Panc1 (cell line): ENCODE measurements at regions not wholly inside any gene's neighbourhood (a gene's known extent, or its start where the extent isn't known, plus 50 kb on each side); places are given as distances from the start of the nearest gene placed in this dataset.

Experiments
- ATAC-seq: fragments of 200-7000 bp; cut with Tn5 transposase; 2 replicates; pipeline ENCODE4 v1.9.1; 2020; ENCODE audit warnings: mild to moderate bottlenecking, moderate library complexity
- BruUV-seq: library from RNA; stranded (reverse); fragments of 400-500 nt; replicated peaks from 2 replicates; lab custom pipeline; 2021; lab: Mats Ljungman, UMichigan
- CTCF ChIA-PET: fragments of 300-600 bp; sonication (Branson Sonifier 250); formaldehyde crosslinking; loops from one replicate; lab custom pipeline; 2022; ENCODE audit warnings: antibody characterized with exemption; lab: Charles Lee
- POLR2A ChIA-PET: fragments of 300-600 bp; sonication (Branson Sonifier 250); formaldehyde crosslinking; loops from one replicate; lab custom pipeline; 2022; ENCODE audit warnings: antibody characterized with exemption; lab: Charles Lee
- DNase-seq: peaks from one replicate; pipeline ENCODE4 v3.0.0-alpha.2; 2010; ENCODE audit warnings: low read depth, low spot score
- H3K27ac ChIP-seq: 2 replicates; pipeline ENCODE4 v1.5.1; 2011; ENCODE audit warnings: mild to moderate bottlenecking, low read length, inconsistent platforms
- H3K27me3 ChIP-seq: fragments of 200-500 bp; sonication (Bioruptor generic); 2 replicates; pipeline ENCODE4 v1.6.0; 2014; ENCODE audit warnings: low read length, inconsistent platforms; ENCODE audit not compliant: control insufficient read depth, insufficient read depth
- H3K36me3 ChIP-seq: fragments of 200-500 bp; sonication (Bioruptor generic); 2 replicates; pipeline ENCODE4 v1.5.1; 2014; ENCODE audit warnings: inconsistent platforms, mild to moderate bottlenecking, low read length, moderate library complexity; ENCODE audit not compliant: control insufficient read depth, insufficient read depth
- H3K4me1 ChIP-seq: 2 replicates; pipeline ENCODE4 v1.5.1; 2011; ENCODE audit warnings: inconsistent platforms, mild to moderate bottlenecking, low read length, moderate library complexity; ENCODE audit not compliant: control insufficient read depth, insufficient read depth
- H3K4me3 ChIP-seq, 2 experiments: 2 replicates each; pipeline ENCODE4 v1.5.1; 2011 to 2012; ENCODE audit warnings: low read depth in 2 of 2, low read length in 2 of 2, mild to moderate bottlenecking in 2 of 2, inconsistent platforms in 1 of 2, moderate library complexity in 1 of 2
- H3K9me3 ChIP-seq: fragments of 200-500 bp; sonication (Bioruptor generic); 2 replicates; pipeline ENCODE4 v1.5.1; 2014; ENCODE audit warnings: low read depth, mild to moderate bottlenecking, inconsistent platforms, low read length, moderate library complexity; ENCODE audit not compliant: control insufficient read depth, insufficient read depth
- CTCF ChIP-seq: fragments of 450-650 bp; IDR thresholded peaks from 2 replicates; pipeline ENCODE4 v1.5.1; 2017; ENCODE audit warnings: mild to moderate bottlenecking
- POLR2AphosphoS5 ChIP-seq: IDR thresholded peaks from 2 replicates; pipeline ENCODE4 v1.6.1; 2012; ENCODE audit warnings: mild to moderate bottlenecking, low read depth, low read length, moderate library complexity
- REST ChIP-seq, 2 experiments: IDR thresholded peaks; 2 replicates each; pipeline ENCODE4 v1.6.1; 2011 to 2012; ENCODE audit warnings: low read depth in 2 of 2, control low read depth in 1 of 2, low read length in 1 of 2, mild to moderate bottlenecking in 1 of 2, moderate library complexity in 1 of 2; ENCODE audit not compliant: insufficient read depth in 1 of 2
- SIN3A ChIP-seq: IDR thresholded peaks from 2 replicates; pipeline ENCODE4 v1.6.1; 2012; ENCODE audit warnings: low read depth, mild to moderate bottlenecking, low read length, moderate library complexity, borderline replicate concordance; ENCODE audit not compliant: insufficient read depth
- TCF7L2 ChIP-seq: IDR thresholded peaks from 2 replicates; pipeline ENCODE4 v1.6.1; 2011; ENCODE audit warnings: mild to moderate bottlenecking, low read depth, low read length, inconsistent platforms
- in situ Hi-C: cut with HindIII; loops from 2 replicates; pipeline ENCODE4 v1.10.0; 2016; ENCODE audit warnings: low sequenced_read_pairs, low pct_unique_long_range_greater_than_20kb
- intact Hi-C: fragments of 100-400 bp; cut with micrococcal nuclease; formaldehyde crosslinking; loops from one replicate; pipeline ENCODE4 v1.10.0; 2022; ENCODE audit not compliant: unreplicated experiment

- ChIA-PET CTCF (no interaction called here), POLR2A (no interaction called here)
- DNase-seq = no peak
- in situ Hi-C loops (no loop called here), intact Hi-C loops (no loop called here)
- no peak for ATAC-seq
- no peak overlapping the region for H3K4me3 ChIP-seq
- H3K27me3 ChIP-seq = no peaks in the 10 kb centered on the region
- H3K9me3 ChIP-seq = no peaks in the 10 kb centered on the region
- H3K27ac ChIP-seq = no peak overlapping the region
- BruUV-seq = no TSS peak
- TF ChIP-seq CTCF (no peak), SIN3A (no peak), TCF7L2 (no peak), POLR2AphosphoS5 (no peak), REST (IDR thresholded peaks at IDR 0.05; ENCODE audit: insufficient read depth in 1 of 2, low read depth in 2 of 2, low read length in 1 of 2) (no peak)
- no peaks in the 10 kb centered on the region for H3K36me3 ChIP-seq
- H3K4me1 ChIP-seq = no peaks in the 10 kb centered on the region
Observed at GRCh38 chr5:67643536-67643935, 446.9 kb upstream of the CD180 start.

GRCh38 chr5:67639976-67640375 is 443.4 kb upstream of the CD180 start:
- intact Hi-C loops (no loop called here), in situ Hi-C loops (no loop called here)
- BruUV-seq = no TSS peak
- CTCF ChIA-PET = no interaction called here
- H3K4me3 ChIP-seq = no peak overlapping the region
- H3K27ac ChIP-seq = no peak overlapping the region
- H3K9me3 ChIP-seq = no peaks in the 10 kb centered on the region
- ATAC-seq (no peak), DNase-seq (no peak)
- H3K4me1 ChIP-seq = no peaks in the 10 kb centered on the region
- no peak for TF ChIP-seq CTCF
- no peak for TF ChIP-seq SIN3A
- TF ChIP-seq POLR2AphosphoS5 = no peak
- no peak for TF ChIP-seq TCF7L2
- TF ChIP-seq REST (IDR thresholded peaks at IDR 0.05; ENCODE audit: insufficient read depth in 1 of 2, low read depth in 2 of 2, low read length in 1 of 2) = no peak
- no peaks in the 10 kb centered on the region for H3K27me3 ChIP-seq
- POLR2A ChIA-PET = no interaction called here
- no peaks in the 10 kb centered on the region for H3K36me3 ChIP-seq
